ENCODE measurements at regions not wholly inside any gene's neighbourhood (a gene's known extent, or its start where the extent isn't known, plus 50 kb on each side); places are given as distances from the start of the nearest gene placed in this dataset.

DNA sequence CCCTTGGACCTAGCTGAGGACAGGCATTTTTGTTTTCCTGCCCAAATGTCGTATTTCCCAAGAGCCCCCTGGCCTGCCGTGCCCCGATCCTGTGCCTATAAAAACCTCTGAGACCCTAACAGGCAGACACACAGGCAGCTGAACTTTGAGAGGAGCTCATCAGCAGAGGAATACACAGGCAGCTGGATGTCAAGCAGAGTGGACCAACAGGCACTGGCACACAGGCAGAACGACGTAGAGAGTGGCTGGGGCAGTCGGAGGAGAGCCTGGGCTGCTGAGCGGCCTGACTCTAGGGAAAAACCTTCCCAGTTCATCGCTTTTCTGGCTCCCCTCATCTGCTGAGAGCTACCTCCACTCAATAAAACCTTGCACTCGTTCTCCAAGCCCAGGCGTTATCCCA, 896.1 kb downstream of the PCDH18 start:
- TF ChIP-seq, protein P1, sequence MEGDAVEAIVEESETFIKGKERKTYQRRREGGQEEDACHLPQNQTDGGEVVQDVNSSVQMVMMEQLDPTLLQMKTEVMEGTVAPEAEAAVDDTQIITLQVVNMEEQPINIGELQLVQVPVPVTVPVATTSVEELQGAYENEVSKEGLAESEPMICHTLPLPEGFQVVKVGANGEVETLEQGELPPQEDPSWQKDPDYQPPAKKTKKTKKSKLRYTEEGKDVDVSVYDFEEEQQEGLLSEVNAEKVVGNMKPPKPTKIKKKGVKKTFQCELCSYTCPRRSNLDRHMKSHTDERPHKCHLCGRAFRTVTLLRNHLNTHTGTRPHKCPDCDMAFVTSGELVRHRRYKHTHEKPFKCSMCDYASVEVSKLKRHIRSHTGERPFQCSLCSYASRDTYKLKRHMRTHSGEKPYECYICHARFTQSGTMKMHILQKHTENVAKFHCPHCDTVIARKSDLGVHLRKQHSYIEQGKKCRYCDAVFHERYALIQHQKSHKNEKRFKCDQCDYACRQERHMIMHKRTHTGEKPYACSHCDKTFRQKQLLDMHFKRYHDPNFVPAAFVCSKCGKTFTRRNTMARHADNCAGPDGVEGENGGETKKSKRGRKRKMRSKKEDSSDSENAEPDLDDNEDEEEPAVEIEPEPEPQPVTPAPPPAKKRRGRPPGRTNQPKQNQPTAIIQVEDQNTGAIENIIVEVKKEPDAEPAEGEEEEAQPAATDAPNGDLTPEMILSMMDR (IDR thresholded peaks at IDR 0.05), result no peak
- TF ChIP-seq POLR2A (IDR thresholded peaks at IDR 0.05) (no peak), POLR2AphosphoS5 (IDR thresholded peaks at IDR 0.05) (no peak), EP300 (IDR thresholded peaks at IDR 0.05) (no peak)
- DNase-seq (no peak), ATAC-seq (ENCODE audit: low FRiP score in 2 of 2) (no peak)
- no peaks in the 10 kb centered on the region for H3K27me3 ChIP-seq
- no peaks in the 10 kb centered on the region for H3K36me3 ChIP-seq
- H3K4me3 ChIP-seq, result no peak overlapping the region
- no peak overlapping the region for H3K27ac ChIP-seq
- H3K4me1 ChIP-seq, result no peaks in the 10 kb centered on the region
- H3K9me3 ChIP-seq, result no peaks in the 10 kb centered on the region
- 85 to 89% methylated on average over 10 of the region's 10 CpGs for WGBS, 2 donors

GRCh38 chr4:136634121-136634520, 898.2 kb downstream of the PCDH18 start:
- no peak overlapping the region for H3K27ac ChIP-seq
- H3K27me3 ChIP-seq, result no peaks in the 10 kb centered on the region
- DNase-seq (no peak), ATAC-seq (ENCODE audit: low FRiP score in 2 of 2) (no peak)
- TF ChIP-seq, protein P1 (IDR thresholded peaks at IDR 0.05), result no peak
- TF ChIP-seq POLR2AphosphoS5 (IDR thresholded peaks at IDR 0.05) (no peak), EP300 (IDR thresholded peaks at IDR 0.05) (no peak)
- WGBS, 2 donors, result 79 to 85% methylated on average over 2 of the region's 2 CpGs
- no peaks in the 10 kb centered on the region for H3K9me3 ChIP-seq
- H3K36me3 ChIP-seq, result no peaks in the 10 kb centered on the region
- no peak overlapping the region for H3K4me3 ChIP-seq
- no peaks in the 10 kb centered on the region for H3K4me1 ChIP-seq

- Histone ChIP-seq H3K4me1 (no peaks in the 10 kb centered on the region), H3K9me3 (no peaks in the 10 kb centered on the region), H3K27me3 (no peaks in the 10 kb centered on the region), H3K4me3 (no peak overlapping the region), H3K27ac (no peak overlapping the region), H3K36me3 (no peaks in the 10 kb centered on the region)
- TF ChIP-seq, protein P1 (IDR thresholded peaks at IDR 0.05), result no peak
- TF ChIP-seq POLR2AphosphoS5 (IDR thresholded peaks at IDR 0.05), result no peak
- no peak for TF ChIP-seq POLR2A (IDR thresholded peaks at IDR 0.05)
- no peak for TF ChIP-seq EP300 (IDR thresholded peaks at IDR 0.05)
- DNase-seq (no peak), ATAC-seq (ENCODE audit: low FRiP score in 2 of 2) (no peak)
- 68 to 78% methylated on average over 3 of the region's 3 CpGs for WGBS, 2 donors
These were observed 932.4 kb downstream of the PCDH18 start for GRCh38 chr4:136599890-136600289.

- no peaks in the 10 kb centered on the region for H3K36me3 ChIP-seq
- no peak overlapping the region for H3K4me3 ChIP-seq
- 85 to 88% methylated on average over 1 of the region's 1 CpG for WGBS, 2 donors
- H3K27me3 ChIP-seq, result no peaks in the 10 kb centered on the region
- H3K9me3 ChIP-seq, result no peaks in the 10 kb centered on the region
- ATAC-seq (ENCODE audit: low FRiP score in 2 of 2) (no peak), DNase-seq (no peak)
- TF ChIP-seq POLR2A (IDR thresholded peaks at IDR 0.05), result no peak
- TF ChIP-seq EP300 (IDR thresholded peaks at IDR 0.05), result no peak
- TF ChIP-seq, protein P1 (IDR thresholded peaks at IDR 0.05), result no peak
- TF ChIP-seq POLR2AphosphoS5 (IDR thresholded peaks at IDR 0.05), result no peak
- no peaks in the 10 kb centered on the region for H3K4me1 ChIP-seq
- no peak overlapping the region for H3K27ac ChIP-seq
These were observed 941.9 kb downstream of the PCDH18 start for GRCh38 chr4:136590440-136590839.

DNA sequence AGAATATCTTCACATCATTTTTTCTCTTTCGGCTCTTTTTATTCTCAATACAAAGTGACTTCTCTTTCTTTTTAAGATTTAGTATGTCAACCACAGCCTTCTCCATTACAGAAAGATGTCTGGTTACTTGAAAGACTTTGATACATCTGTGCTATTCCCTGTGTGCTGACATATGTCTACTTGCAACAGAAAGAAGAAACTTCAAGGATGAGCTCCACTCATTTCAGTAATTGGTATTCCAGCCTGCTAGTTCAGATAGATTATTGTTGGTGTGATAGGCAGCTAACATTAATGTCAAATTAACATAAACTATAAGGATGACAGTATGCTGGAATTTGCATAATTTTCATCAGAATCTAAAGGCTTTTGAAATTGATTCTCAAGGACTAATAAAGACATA, 948.7 kb downstream of the PCDH18 start:
- 90% methylated on average over 1 of the region's 1 CpG for WGBS, 2 donors
- TF ChIP-seq, protein P1 (IDR thresholded peaks at IDR 0.05), result no peak
- no peak for TF ChIP-seq POLR2AphosphoS5 (IDR thresholded peaks at IDR 0.05)
- no peak for TF ChIP-seq EP300 (IDR thresholded peaks at IDR 0.05)
- TF ChIP-seq POLR2A (IDR thresholded peaks at IDR 0.05), result no peak
- Histone ChIP-seq H3K36me3 (no peaks in the 10 kb centered on the region), H3K27me3 (no peaks in the 10 kb centered on the region), H3K4me1 (no peaks in the 10 kb centered on the region), H3K4me3 (no peak overlapping the region), H3K9me3 (no peaks in the 10 kb centered on the region), H3K27ac (no peak overlapping the region)
- no peak for ATAC-seq (ENCODE audit: low FRiP score in 2 of 2)
- DNase-seq, result no peak
